Endothelial cell of umbilical vein (primary cell): ENCODE measurements at regions not wholly inside any gene's neighbourhood (a gene's known extent, or its start where the extent isn't known, plus 50 kb on each side); places are given as distances from the start of the nearest gene placed in this dataset.

Source experiments
- BruUV-seq: library from RNA; stranded (reverse); fragments of 400-500 nt; replicated peaks from 2 replicates; lab custom pipeline; 2021; lab: Mats Ljungman, UMichigan
- CTCF ChIA-PET: fragments of 300-600, 350-600 bp; sonication (Branson Sonifier 250); formaldehyde crosslinking; loops from one replicate; lab custom pipeline; 2021; ENCODE audit warnings: antibody characterized with exemption, inconsistent platforms; lab: Charles Lee
- POLR2A ChIA-PET: fragments of 300-600, 350-600 bp; sonication (Branson Sonifier 250); formaldehyde crosslinking; loops from one replicate; lab custom pipeline; 2021; ENCODE audit warnings: antibody characterized with exemption, inconsistent platforms; lab: Charles Lee
- DNase-seq: peaks from one replicate; pipeline ENCODE4 v3.0.0-alpha.2; 2011; ENCODE audit warnings: low read depth, low spot score
- FAIRE-seq: peaks from 2 replicates; lab custom pipeline; 2011; peaks lifted over from hg19 to GRCh38; lab: Jason Lieb, UNC
- H2AFZ ChIP-seq: 2 replicates; pipeline ENCODE4 v1.6.0; 2012; ENCODE audit warnings: low read depth, low read length, control low read depth, inconsistent platforms
- H3K27ac ChIP-seq: 2 replicates; pipeline ENCODE4 v1.5.1; 2011; ENCODE audit warnings: low read depth, mild to moderate bottlenecking, control low read depth, low read length, moderate library complexity; ENCODE audit not compliant: insufficient read depth
- H3K27me3 ChIP-seq, 2 experiments: 2 replicates each; pipeline versions ENCODE4 v1.6.0 to v1.6.1; 2011; ENCODE audit warnings: low read length in 2 of 2, mixed read lengths in 1 of 2; ENCODE audit not compliant: control insufficient read depth in 2 of 2, insufficient read depth in 2 of 2
- H3K36me3 ChIP-seq, 2 experiments: 2 replicates in 1 of 2; 3 replicates in 1 of 2; pipeline ENCODE4 v1.5.1; 2011; ENCODE audit warnings: low read length in 2 of 2, mild to moderate bottlenecking in 1 of 2, moderate library complexity in 1 of 2; ENCODE audit not compliant: control insufficient read depth in 2 of 2, insufficient read depth in 2 of 2; ENCODE audit errors: extremely low read depth in 1 of 2
- H3K4me1 ChIP-seq: 3 replicates; pipeline ENCODE4 v1.5.1; 2011; ENCODE audit warnings: mild to moderate bottlenecking, low read length; ENCODE audit not compliant: control insufficient read depth, insufficient read depth; ENCODE audit errors: extremely low read depth
- H3K4me2 ChIP-seq: 2 replicates; pipeline ENCODE4 v1.6.1; 2011; ENCODE audit warnings: low read length, control low read depth, mixed read lengths; ENCODE audit not compliant: insufficient read depth
- H3K4me3 ChIP-seq, 3 experiments: fragments of 200-600 bp in 1 of 3; sonication (generic), shearing (Covaris generic) in 1 of 3; replicated peaks in 1 of 3; 2 replicates each; pipeline ENCODE4 v1.5.1; 2011 to 2016; ENCODE audit warnings: control low read depth in 3 of 3, low read length in 3 of 3, mild to moderate bottlenecking in 2 of 3, inconsistent platforms in 1 of 3, low read depth in 1 of 3, moderate library complexity in 1 of 3; ENCODE audit not compliant: insufficient read depth in 1 of 3
- H3K79me2 ChIP-seq: 2 replicates; pipeline ENCODE4 v1.6.0; 2012; ENCODE audit warnings: low read length, inconsistent platforms; ENCODE audit not compliant: control insufficient read depth, insufficient read depth
- H3K9ac ChIP-seq: replicated peaks from 2 replicates; pipeline ENCODE3; 2011; ENCODE audit warnings: low read length, control low read depth; ENCODE audit not compliant: insufficient read depth; ENCODE audit errors: extremely low read depth
- H3K9me1 ChIP-seq: replicated peaks from 3 replicates; pipeline ENCODE4 v1.6.0; 2011; ENCODE audit warnings: mild to moderate bottlenecking, low read length; ENCODE audit not compliant: control insufficient read depth, insufficient read depth; ENCODE audit errors: extremely low read depth
- H3K9me3 ChIP-seq: replicated peaks from 2 replicates; pipeline ENCODE4 v1.5.1; 2012; ENCODE audit warnings: low read length, inconsistent platforms; ENCODE audit not compliant: control insufficient read depth, insufficient read depth
- H4K20me1 ChIP-seq: replicated peaks from 2 replicates; pipeline ENCODE3; 2011; ENCODE audit warnings: mild to moderate bottlenecking, low read length; ENCODE audit not compliant: control insufficient read depth, insufficient read depth; ENCODE audit errors: extremely low read depth
- EZH2 ChIP-seq: IDR thresholded peaks from 2 replicates; pipeline ENCODE4 v1.6.1; 2012; ENCODE audit warnings: borderline replicate concordance, low read depth, mild to moderate bottlenecking, moderate library complexity, low read length, inconsistent platforms; ENCODE audit not compliant: severe bottlenecking
- FOS ChIP-seq: IDR thresholded peaks from 2 replicates; pipeline ENCODE4 v1.6.1; 2011; ENCODE audit warnings: mild to moderate bottlenecking, low read length, moderate library complexity, borderline replicate concordance; ENCODE audit not compliant: insufficient read depth
- GATA2 ChIP-seq: IDR thresholded peaks from 2 replicates; pipeline ENCODE4 v1.7.0; 2011; ENCODE audit warnings: low read depth, mild to moderate bottlenecking, moderate library complexity, mixed read lengths, low read length; ENCODE audit not compliant: insufficient read length, insufficient read depth
- JUN ChIP-seq: IDR thresholded peaks from 2 replicates; pipeline ENCODE4 v1.6.1; 2011; ENCODE audit warnings: borderline replicate concordance, low read depth; ENCODE audit not compliant: insufficient read length, insufficient read depth
- POLR2AphosphoS5 ChIP-seq: IDR thresholded peaks from 2 replicates; pipeline ENCODE4 v1.6.1; 2012; ENCODE audit warnings: low read depth, mild to moderate bottlenecking, control low read depth, low read length, moderate library complexity; ENCODE audit not compliant: insufficient read depth
- dilution Hi-C: fragments of 300-500 bp; cut with MboI; formaldehyde crosslinking; loops from one replicate; pipeline ENCODE4 v1.15.0; 2019; ENCODE audit warnings: low sequenced_read_pairs; ENCODE audit not compliant: extremely low pct_ligation_motif_present
- intact Hi-C: fragments of 100-400 bp; cut with micrococcal nuclease; formaldehyde crosslinking; loops from one replicate; pipeline ENCODE4 v1.10.0; 2022
- TF ChIP-seq, protein P1 (sequence below), 2 donors: IDR thresholded peaks; 1 replicate in 1 of 2; 2 replicates in 1 of 2; pipeline ENCODE4 v1.5.1; 2011; ENCODE audit warnings: low read length in 2 of 2, mild to moderate bottlenecking in 2 of 2, moderate library complexity in 2 of 2, control low read depth in 1 of 2, inconsistent platforms in 1 of 2, low read depth in 1 of 2; ENCODE audit not compliant: insufficient read depth in 1 of 2; ENCODE audit errors: extremely low read depth in 1 of 2
- TF ChIP-seq, protein P2 (sequence below): IDR thresholded peaks from 2 replicates; pipeline ENCODE4 v1.6.1; 2011; ENCODE audit not compliant: insufficient read depth, insufficient read length

DNA sequence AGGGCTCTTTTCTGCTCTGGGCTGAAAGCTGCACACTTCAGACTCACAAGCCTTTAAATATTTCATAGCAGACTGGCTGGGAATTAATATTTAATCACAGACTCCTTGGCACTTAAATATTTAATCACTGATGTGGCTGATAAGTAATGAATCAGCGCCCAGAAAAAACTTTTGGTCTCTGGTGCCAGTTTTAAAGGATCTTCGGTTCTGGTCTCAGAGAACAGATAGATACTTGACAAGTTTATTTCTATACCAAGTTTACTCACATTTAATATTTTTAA lies 201.2 kb downstream of the MYCN start:
- Histone ChIP-seq H2AFZ (no peak overlapping the region), H4K20me1 (no peaks in the 10 kb centered on the region), H3K36me3 (no peaks in the 10 kb centered on the region), H3K4me3 (no peak overlapping the region), H3K4me2 (no peak overlapping the region), H3K27me3 (no peaks in the 10 kb centered on the region), H3K4me1 (no peaks in the 10 kb centered on the region), H3K9me3 (peaks cover 2% of the 10 kb centered on the region), H3K79me2 (no peaks in the 10 kb centered on the region), H3K9ac (no peak overlapping the region), H3K27ac (no peak overlapping the region), H3K9me1 (no peaks in the 10 kb centered on the region)
- CTCF ChIA-PET: no interaction called here
- dilution Hi-C loops: no loop called here
- TF ChIP-seq EZH2: no peak
- no peak for TF ChIP-seq FOS
- no peak for TF ChIP-seq GATA2
- TF ChIP-seq, protein P1, sequence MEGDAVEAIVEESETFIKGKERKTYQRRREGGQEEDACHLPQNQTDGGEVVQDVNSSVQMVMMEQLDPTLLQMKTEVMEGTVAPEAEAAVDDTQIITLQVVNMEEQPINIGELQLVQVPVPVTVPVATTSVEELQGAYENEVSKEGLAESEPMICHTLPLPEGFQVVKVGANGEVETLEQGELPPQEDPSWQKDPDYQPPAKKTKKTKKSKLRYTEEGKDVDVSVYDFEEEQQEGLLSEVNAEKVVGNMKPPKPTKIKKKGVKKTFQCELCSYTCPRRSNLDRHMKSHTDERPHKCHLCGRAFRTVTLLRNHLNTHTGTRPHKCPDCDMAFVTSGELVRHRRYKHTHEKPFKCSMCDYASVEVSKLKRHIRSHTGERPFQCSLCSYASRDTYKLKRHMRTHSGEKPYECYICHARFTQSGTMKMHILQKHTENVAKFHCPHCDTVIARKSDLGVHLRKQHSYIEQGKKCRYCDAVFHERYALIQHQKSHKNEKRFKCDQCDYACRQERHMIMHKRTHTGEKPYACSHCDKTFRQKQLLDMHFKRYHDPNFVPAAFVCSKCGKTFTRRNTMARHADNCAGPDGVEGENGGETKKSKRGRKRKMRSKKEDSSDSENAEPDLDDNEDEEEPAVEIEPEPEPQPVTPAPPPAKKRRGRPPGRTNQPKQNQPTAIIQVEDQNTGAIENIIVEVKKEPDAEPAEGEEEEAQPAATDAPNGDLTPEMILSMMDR (IDR thresholded peaks at IDR 0.05; ENCODE audit: extremely low read depth in 1 of 2, insufficient read depth in 1 of 2, low read depth in 1 of 2, low read length in 2 of 2): no peak
- TF ChIP-seq JUN: no peak
- TF ChIP-seq, protein P2, sequence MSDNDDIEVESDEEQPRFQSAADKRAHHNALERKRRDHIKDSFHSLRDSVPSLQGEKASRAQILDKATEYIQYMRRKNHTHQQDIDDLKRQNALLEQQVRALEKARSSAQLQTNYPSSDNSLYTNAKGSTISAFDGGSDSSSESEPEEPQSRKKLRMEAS: no peak
- TF ChIP-seq POLR2AphosphoS5: no peak
- BruUV-seq: no TSS peak
- no peak for DNase-seq
- POLR2A ChIA-PET: no interaction called here
- intact Hi-C loops: no loop called here
- FAIRE-seq: no peak
